ENCODE measurements at regions not wholly inside any gene's neighbourhood (a gene's known extent, or its start where the extent isn't known, plus 50 kb on each side); places are given as distances from the start of the nearest gene placed in this dataset.

- ChIA-PET CTCF (no interaction called here), POLR2A (no interaction called here)
- no peaks in the 10 kb centered on the region for H3K4me1 Mint-ChIP-seq (ENCODE audit: low read depth)
- peaks cover 2% of the 10 kb centered on the region for H3K36me3 Mint-ChIP-seq (ENCODE audit: low read depth)
- no peak overlapping the region for H3K4me3 Mint-ChIP-seq
- no peaks in the 10 kb centered on the region for H3K27me3 Mint-ChIP-seq
- ATAC-seq (no peak), DNase-seq (no peak)
- H3K9me3 Mint-ChIP-seq: peaks cover 24% of the 10 kb centered on the region
- TF ChIP-seq, protein P1, sequence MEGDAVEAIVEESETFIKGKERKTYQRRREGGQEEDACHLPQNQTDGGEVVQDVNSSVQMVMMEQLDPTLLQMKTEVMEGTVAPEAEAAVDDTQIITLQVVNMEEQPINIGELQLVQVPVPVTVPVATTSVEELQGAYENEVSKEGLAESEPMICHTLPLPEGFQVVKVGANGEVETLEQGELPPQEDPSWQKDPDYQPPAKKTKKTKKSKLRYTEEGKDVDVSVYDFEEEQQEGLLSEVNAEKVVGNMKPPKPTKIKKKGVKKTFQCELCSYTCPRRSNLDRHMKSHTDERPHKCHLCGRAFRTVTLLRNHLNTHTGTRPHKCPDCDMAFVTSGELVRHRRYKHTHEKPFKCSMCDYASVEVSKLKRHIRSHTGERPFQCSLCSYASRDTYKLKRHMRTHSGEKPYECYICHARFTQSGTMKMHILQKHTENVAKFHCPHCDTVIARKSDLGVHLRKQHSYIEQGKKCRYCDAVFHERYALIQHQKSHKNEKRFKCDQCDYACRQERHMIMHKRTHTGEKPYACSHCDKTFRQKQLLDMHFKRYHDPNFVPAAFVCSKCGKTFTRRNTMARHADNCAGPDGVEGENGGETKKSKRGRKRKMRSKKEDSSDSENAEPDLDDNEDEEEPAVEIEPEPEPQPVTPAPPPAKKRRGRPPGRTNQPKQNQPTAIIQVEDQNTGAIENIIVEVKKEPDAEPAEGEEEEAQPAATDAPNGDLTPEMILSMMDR (IDR thresholded peaks at IDR 0.05): no peak
- intact Hi-C loops (cut with micrococcal nuclease): no loop called here
- H3K27ac Mint-ChIP-seq: no peak overlapping the region
These were observed 269.9 kb upstream of the TUSC1 start for GRCh38 chr9:25948182-25948581.

GRCh38 chr9:25939126-25939525 is 260.9 kb upstream of the TUSC1 start:
- Mint-ChIP-seq H3K9me3 (peaks cover 8% of the 10 kb centered on the region), H3K4me1 (ENCODE audit: low read depth) (no peaks in the 10 kb centered on the region), H3K27ac (no peak overlapping the region), H3K36me3 (ENCODE audit: low read depth) (no peaks in the 10 kb centered on the region), H3K27me3 (no peaks in the 10 kb centered on the region), H3K4me3 (no peak overlapping the region)
- intact Hi-C loops (cut with micrococcal nuclease): no loop called here
- TF ChIP-seq, protein P1 (IDR thresholded peaks at IDR 0.05): no peak
- DNase-seq (no peak), ATAC-seq (no peak)
- ChIA-PET CTCF (no interaction called here), POLR2A (no interaction called here)

- Mint-ChIP-seq H3K27ac (no peak overlapping the region), H3K27me3 (no peaks in the 10 kb centered on the region), H3K36me3 (ENCODE audit: low read depth) (no peaks in the 10 kb centered on the region), H3K9me3 (peaks cover 16% of the 10 kb centered on the region), H3K4me3 (no peak overlapping the region), H3K4me1 (ENCODE audit: low read depth) (no peaks in the 10 kb centered on the region)
- intact Hi-C loops (cut with micrococcal nuclease): no loop called here
- ATAC-seq: no peak
- CTCF ChIA-PET: no interaction called here
- TF ChIP-seq, protein P1 (IDR thresholded peaks at IDR 0.05): no peak
- no peak for DNase-seq
- POLR2A ChIA-PET: no interaction called here
These were observed 257.8 kb upstream of the TUSC1 start for GRCh38 chr9:25936031-25936430.

- Mint-ChIP-seq H3K4me3 (no peak overlapping the region), H3K9me3 (peaks cover 16% of the 10 kb centered on the region), H3K27me3 (no peaks in the 10 kb centered on the region), H3K27ac (no peak overlapping the region), H3K36me3 (ENCODE audit: low read depth) (no peaks in the 10 kb centered on the region), H3K4me1 (ENCODE audit: low read depth) (no peaks in the 10 kb centered on the region)
- CTCF ChIA-PET: no interaction called here
- TF ChIP-seq, protein P1 (IDR thresholded peaks at IDR 0.05): no peak
- intact Hi-C loops (cut with micrococcal nuclease): no loop called here
- ATAC-seq (no peak), DNase-seq (no peak)
- POLR2A ChIA-PET: no interaction called here
These were observed 256.9 kb upstream of the TUSC1 start for GRCh38 chr9:25935188-25935587.

GRCh38 chr9:25918761-25919160 is 240.5 kb upstream of the TUSC1 start:
- H3K4me3 Mint-ChIP-seq: no peak overlapping the region
- ChIA-PET POLR2A (no interaction called here), CTCF (no interaction called here)
- peaks cover 8% of the 10 kb centered on the region for H3K9me3 Mint-ChIP-seq
- H3K27ac Mint-ChIP-seq: no peak overlapping the region
- H3K36me3 Mint-ChIP-seq (ENCODE audit: low read depth): no peaks in the 10 kb centered on the region
- intact Hi-C loops (cut with micrococcal nuclease): no loop called here
- no peaks in the 10 kb centered on the region for H3K27me3 Mint-ChIP-seq
- no peak for ATAC-seq
- DNase-seq: no peak
- H3K4me1 Mint-ChIP-seq (ENCODE audit: low read depth): no peaks in the 10 kb centered on the region
- TF ChIP-seq, protein P1 (IDR thresholded peaks at IDR 0.05): no peak
